Loucy (cell line): ENCODE measurements at regions not wholly inside any gene's neighbourhood (a gene's known extent, or its start where the extent isn't known, plus 50 kb on each side); places are given as distances from the start of the nearest gene placed in this dataset.

ENCODE experiments used
- EZH2phosphoT487 ChIP-seq: fragments of 200-600 bp; IDR thresholded peaks from 2 replicates; pipeline ENCODE4 v1.6.1; 2018; ENCODE audit warnings: antibody characterized with exemption, mild to moderate bottlenecking, moderate library complexity, borderline replicate concordance
- TF ChIP-seq, protein P1 (sequence below): fragments of 200-600 bp; sonication (generic); conservative IDR thresholded peaks from 2 replicates; pipeline ENCODE4 v1.5.1; 2014; ENCODE audit warnings: mild to moderate bottlenecking, antibody characterized with exemption, low read length

DNA sequence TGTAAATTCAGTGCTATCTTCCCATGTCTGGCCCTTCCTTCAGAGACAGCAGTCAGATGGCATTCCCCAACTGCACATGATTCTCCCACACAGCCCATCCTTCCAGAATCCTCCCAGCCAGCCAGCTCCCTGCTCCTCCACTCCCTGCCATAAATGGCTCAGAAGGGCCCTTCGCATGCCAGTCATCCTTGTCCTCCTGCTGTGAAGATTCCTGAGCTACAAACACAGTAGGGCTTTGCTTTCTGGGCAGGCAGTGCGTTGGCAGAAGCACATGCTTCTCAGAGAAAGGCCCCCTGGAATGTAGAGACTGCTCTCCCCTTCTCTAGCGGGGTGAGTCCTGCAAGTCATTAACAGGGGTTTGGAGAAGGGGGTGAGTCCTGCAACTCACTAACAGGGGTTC is 71.9 kb downstream of the TEX51 start:
- TF ChIP-seq, protein P1, sequence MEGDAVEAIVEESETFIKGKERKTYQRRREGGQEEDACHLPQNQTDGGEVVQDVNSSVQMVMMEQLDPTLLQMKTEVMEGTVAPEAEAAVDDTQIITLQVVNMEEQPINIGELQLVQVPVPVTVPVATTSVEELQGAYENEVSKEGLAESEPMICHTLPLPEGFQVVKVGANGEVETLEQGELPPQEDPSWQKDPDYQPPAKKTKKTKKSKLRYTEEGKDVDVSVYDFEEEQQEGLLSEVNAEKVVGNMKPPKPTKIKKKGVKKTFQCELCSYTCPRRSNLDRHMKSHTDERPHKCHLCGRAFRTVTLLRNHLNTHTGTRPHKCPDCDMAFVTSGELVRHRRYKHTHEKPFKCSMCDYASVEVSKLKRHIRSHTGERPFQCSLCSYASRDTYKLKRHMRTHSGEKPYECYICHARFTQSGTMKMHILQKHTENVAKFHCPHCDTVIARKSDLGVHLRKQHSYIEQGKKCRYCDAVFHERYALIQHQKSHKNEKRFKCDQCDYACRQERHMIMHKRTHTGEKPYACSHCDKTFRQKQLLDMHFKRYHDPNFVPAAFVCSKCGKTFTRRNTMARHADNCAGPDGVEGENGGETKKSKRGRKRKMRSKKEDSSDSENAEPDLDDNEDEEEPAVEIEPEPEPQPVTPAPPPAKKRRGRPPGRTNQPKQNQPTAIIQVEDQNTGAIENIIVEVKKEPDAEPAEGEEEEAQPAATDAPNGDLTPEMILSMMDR: no peak
- no peak for TF ChIP-seq EZH2phosphoT487
